AG10803 (cell line): ENCODE measurements at regions not wholly inside any gene's neighbourhood (a gene's known extent, or its start where the extent isn't known, plus 50 kb on each side); places are given as distances from the start of the nearest gene placed in this dataset.

Experiments used
- DNase-seq: peaks from one replicate; pipeline ENCODE4 v3.0.0; 2010; ENCODE audit warnings: low read depth
- H3K4me3 ChIP-seq: 2 replicates; pipeline ENCODE4 v1.5.1; 2011; ENCODE audit warnings: mild to moderate bottlenecking, low read length, control low read depth
- CTCF ChIP-seq: conservative IDR thresholded peaks from 2 replicates; pipeline ENCODE4 v1.5.1; 2011; ENCODE audit warnings: mild to moderate bottlenecking, low read length, control low read depth, inconsistent platforms

GRCh38 chr1:115495625-115496024, 146.1 kb upstream of the VANGL1 start:
- TF ChIP-seq CTCF = no peak
- no peak overlapping the region for H3K4me3 ChIP-seq
- peak; percentile 83 for DNase-seq

- no peak for DNase-seq
- no peak for TF ChIP-seq CTCF
- H3K4me3 ChIP-seq = no peak overlapping the region
Observed at GRCh38 chr1:115495111-115495510, 146.7 kb upstream of the VANGL1 start.

GRCh38 chr1:115493834-115494233, 147.9 kb upstream of the VANGL1 start:
- TF ChIP-seq CTCF = no peak
- no peak for DNase-seq
- H3K4me3 ChIP-seq = no peak overlapping the region

- peak; percentile 74 for DNase-seq
Observed at GRCh38 chr1:115492880-115493279, 148.9 kb upstream of the VANGL1 start.

GRCh38 chr1:115492019-115492595, 149.7 kb upstream of the VANGL1 start:
- DNase-seq = no peak
- no peak for TF ChIP-seq CTCF
- H3K4me3 ChIP-seq = no peak overlapping the region

More at GRCh38 chr1:115492880-115493279, 148.9 kb upstream of the VANGL1 start:
- H3K4me3 ChIP-seq = no peak overlapping the region
- no peak for TF ChIP-seq CTCF

- no peak overlapping the region for H3K4me3 ChIP-seq
- DNase-seq = no peak
Observed at GRCh38 chr1:115491298-115492018, 150.3 kb upstream of the VANGL1 start.

More at GRCh38 chr1:115491298-115492018, 150.3 kb upstream of the VANGL1 start:
- no peak for TF ChIP-seq CTCF
